ENCODE measurements at regions not wholly inside any gene's neighbourhood (a gene's known extent, or its start where the extent isn't known, plus 50 kb on each side); places are given as distances from the start of the nearest gene placed in this dataset.

- TF ChIP-seq EZH2 (IDR thresholded peaks at IDR 0.05) = no peak
- no peak for TF ChIP-seq POLR2AphosphoS5 (IDR thresholded peaks at IDR 0.05; ENCODE audit: borderline replicate concordance, low read depth, low read length)
- no peak for TF ChIP-seq FOXP2 (optimal IDR thresholded peaks at IDR 0.05; ENCODE audit: control extremely low read depth, extremely low read length, insufficient read depth)
Measured at GRCh38 chr1:83023212-83023611, 975.7 kb downstream of the TTLL7 start.

Data from SK-N-MC (cell line).